SJCRH30 (cell line): ENCODE measurements at regions not wholly inside any gene's neighbourhood (a gene's known extent, or its start where the extent isn't known, plus 50 kb on each side); places are given as distances from the start of the nearest gene placed in this dataset.

ENCODE experiments used
- DNase-seq, 2 experiments: peaks; one replicate each; pipeline ENCODE4 v3.0.0-alpha.2; 2015 to 2020
- H3K27ac ChIP-seq: fragments of 250-450 bp; sonication (Bioruptor Pico); 2 replicates; pipeline ENCODE4 v1.5.1; 2020; ENCODE audit warnings: mild to moderate bottlenecking, moderate library complexity
- H3K27me3 ChIP-seq: fragments of 250-450 bp; sonication (Bioruptor Pico); 2 replicates; pipeline ENCODE4 v1.5.1; 2020; ENCODE audit warnings: mild to moderate bottlenecking, moderate library complexity
- H3K36me3 ChIP-seq: fragments of 250-450 bp; sonication (Bioruptor Pico); 2 replicates; pipeline ENCODE4 v1.5.1; 2020; ENCODE audit warnings: mild to moderate bottlenecking, moderate library complexity
- H3K4me1 ChIP-seq: fragments of 250-450 bp; sonication (Bioruptor Pico); 2 replicates; pipeline ENCODE4 v1.5.1; 2020; ENCODE audit warnings: mild to moderate bottlenecking, moderate library complexity
- H3K4me3 ChIP-seq: fragments of 250-450 bp; sonication (Bioruptor Pico); 2 replicates; pipeline ENCODE4 v1.5.1; 2020; ENCODE audit warnings: mild to moderate bottlenecking, moderate library complexity
- H3K9me3 ChIP-seq: fragments of 250-450 bp; sonication (Bioruptor Pico); replicated peaks from 2 replicates; pipeline ENCODE4 v1.5.1; 2020; ENCODE audit warnings: mild to moderate bottlenecking, moderate library complexity

- Histone ChIP-seq H3K36me3 (no peaks in the 10 kb centered on the region), H3K9me3 (no peaks in the 10 kb centered on the region; the same call in 1 of the 2 replicates), H3K4me3 (no peak overlapping the region), H3K4me1 (no peaks in the 10 kb centered on the region; the same call in 1 of the 2 replicates), H3K27ac (no peak overlapping the region), H3K27me3 (no peaks in the 10 kb centered on the region)
- no peak for DNase-seq
These were observed 90.4 kb downstream of the TNFAIP3 start for GRCh38 chr6:137957471-137957870.

GRCh38 chr6:137958811-137959565 is 91.9 kb downstream of the TNFAIP3 start:
- Histone ChIP-seq H3K4me1 (no peaks in the 10 kb centered on the region), H3K36me3 (no peaks in the 10 kb centered on the region), H3K27ac (no peak overlapping the region), H3K9me3 (no peaks in the 10 kb centered on the region; the same call in 1 of the 2 replicates), H3K27me3 (no peaks in the 10 kb centered on the region), H3K4me3 (no peak overlapping the region)
- no peak for DNase-seq

GRCh38 chr6:137962725-137963124 is 95.7 kb downstream of the TNFAIP3 start:
- no peaks in the 10 kb centered on the region for H3K4me1 ChIP-seq
- no peaks in the 10 kb centered on the region for H3K36me3 ChIP-seq
- DNase-seq = no peak

GRCh38 chr6:137964876-137965275 is 97.8 kb downstream of the TNFAIP3 start:
- H3K36me3 ChIP-seq = no peaks in the 10 kb centered on the region
- no peak for DNase-seq
- no peaks in the 10 kb centered on the region; the same call in 1 of the 2 replicates for H3K9me3 ChIP-seq
- no peaks in the 10 kb centered on the region for H3K4me1 ChIP-seq
- no peaks in the 10 kb centered on the region for H3K27me3 ChIP-seq
- H3K4me3 ChIP-seq = no peak overlapping the region
- H3K27ac ChIP-seq = no peak overlapping the region

More at GRCh38 chr6:137962725-137963124, 95.7 kb downstream of the TNFAIP3 start:
- Histone ChIP-seq H3K27me3 (no peaks in the 10 kb centered on the region), H3K4me3 (no peak overlapping the region), H3K27ac (no peak overlapping the region), H3K9me3 (no peaks in the 10 kb centered on the region; the same call in 1 of the 2 replicates)

GRCh38 chr6:137967689-137968454 is 100.8 kb downstream of the TNFAIP3 start:
- H3K27ac ChIP-seq = no peak overlapping the region
- H3K4me1 ChIP-seq = no peaks in the 10 kb centered on the region
- no peak overlapping the region for H3K4me3 ChIP-seq
- DNase-seq = no peak
- H3K36me3 ChIP-seq = no peaks in the 10 kb centered on the region
- H3K27me3 ChIP-seq = no peaks in the 10 kb centered on the region
- no peaks in the 10 kb centered on the region for H3K9me3 ChIP-seq

- H3K27me3 ChIP-seq = no peaks in the 10 kb centered on the region
- H3K4me3 ChIP-seq = no peak overlapping the region
- H3K27ac ChIP-seq = no peak overlapping the region
- no peaks in the 10 kb centered on the region for H3K4me1 ChIP-seq
- no peaks in the 10 kb centered on the region for H3K36me3 ChIP-seq
- H3K9me3 ChIP-seq = no peaks in the 10 kb centered on the region
- no peak for DNase-seq
These were observed 101.4 kb downstream of the TNFAIP3 start for GRCh38 chr6:137968455-137968804.

- H3K4me1 ChIP-seq = no peaks in the 10 kb centered on the region
- no peaks in the 10 kb centered on the region for H3K9me3 ChIP-seq
- no peak overlapping the region for H3K27ac ChIP-seq
- H3K4me3 ChIP-seq = no peak overlapping the region
- no peaks in the 10 kb centered on the region for H3K36me3 ChIP-seq
- no peaks in the 10 kb centered on the region for H3K27me3 ChIP-seq
- DNase-seq = no peak
These were observed 101.8 kb downstream of the TNFAIP3 start for GRCh38 chr6:137968901-137969300.

- no peak overlapping the region for H3K4me3 ChIP-seq
- H3K4me1 ChIP-seq = no peaks in the 10 kb centered on the region
- H3K36me3 ChIP-seq = no peaks in the 10 kb centered on the region
- DNase-seq = no peak
- H3K27me3 ChIP-seq = no peaks in the 10 kb centered on the region
- no peak overlapping the region for H3K27ac ChIP-seq
- no peaks in the 10 kb centered on the region for H3K9me3 ChIP-seq
These were observed 102.8 kb downstream of the TNFAIP3 start for GRCh38 chr6:137969874-137970273.

GRCh38 chr6:137970368-137970767 is 103.3 kb downstream of the TNFAIP3 start:
- no peaks in the 10 kb centered on the region for H3K36me3 ChIP-seq
- no peak overlapping the region for H3K27ac ChIP-seq
- no peaks in the 10 kb centered on the region; the same call in 1 of the 2 replicates for H3K4me1 ChIP-seq
- H3K27me3 ChIP-seq = no peaks in the 10 kb centered on the region
- H3K4me3 ChIP-seq = no peak overlapping the region
- H3K9me3 ChIP-seq = no peaks in the 10 kb centered on the region
- DNase-seq = no peak

- Histone ChIP-seq H3K4me3 (no peak overlapping the region), H3K4me1 (peaks cover 5% of the 10 kb centered on the region; the same call in 1 of the 2 replicates)
- no peak for DNase-seq
These were observed 106.1 kb downstream of the TNFAIP3 start for GRCh38 chr6:137973201-137973600.

GRCh38 chr6:137975188-137975940 is 108.3 kb downstream of the TNFAIP3 start:
- no peak overlapping the region for H3K4me3 ChIP-seq
- H3K27me3 ChIP-seq = no peaks in the 10 kb centered on the region
- DNase-seq = peak in 1 of 2 experiments; percentile 41
- no peaks in the 10 kb centered on the region for H3K36me3 ChIP-seq
- peaks cover 5% of the 10 kb centered on the region; the same call in 1 of the 2 replicates for H3K4me1 ChIP-seq
- no peaks in the 10 kb centered on the region for H3K9me3 ChIP-seq
- no peak overlapping the region for H3K27ac ChIP-seq

More at GRCh38 chr6:137973201-137973600, 106.1 kb downstream of the TNFAIP3 start:
- H3K36me3 ChIP-seq = no peaks in the 10 kb centered on the region
- H3K9me3 ChIP-seq = no peaks in the 10 kb centered on the region
- no peaks in the 10 kb centered on the region for H3K27me3 ChIP-seq
- no peak overlapping the region for H3K27ac ChIP-seq

- DNase-seq = no peak
- H3K4me3 ChIP-seq = no peak overlapping the region
- no peaks in the 10 kb centered on the region for H3K9me3 ChIP-seq
- no peaks in the 10 kb centered on the region for H3K36me3 ChIP-seq
- no peak overlapping the region for H3K27ac ChIP-seq
- no peaks in the 10 kb centered on the region for H3K27me3 ChIP-seq
- peaks cover 5% of the 10 kb centered on the region; the same call in 1 of the 2 replicates for H3K4me1 ChIP-seq
These were observed 109.4 kb downstream of the TNFAIP3 start for GRCh38 chr6:137976430-137976829.

GRCh38 chr6:137977206-137977605 is 110.1 kb downstream of the TNFAIP3 start:
- H3K27ac ChIP-seq = no peak overlapping the region
- no peaks in the 10 kb centered on the region for H3K27me3 ChIP-seq
- no peak overlapping the region for H3K4me3 ChIP-seq
- DNase-seq = no peak
- H3K4me1 ChIP-seq = peaks cover 5% of the 10 kb centered on the region; the same call in 1 of the 2 replicates
- no peaks in the 10 kb centered on the region for H3K36me3 ChIP-seq
- H3K9me3 ChIP-seq = no peaks in the 10 kb centered on the region

- Histone ChIP-seq H3K36me3 (no peaks in the 10 kb centered on the region), H3K27me3 (no peaks in the 10 kb centered on the region), H3K4me1 (peaks cover 5% of the 10 kb centered on the region; the same call in 1 of the 2 replicates), H3K4me3 (no peak overlapping the region), H3K9me3 (no peaks in the 10 kb centered on the region), H3K27ac (no peak overlapping the region)
- DNase-seq = peak in 1 of 2 experiments; percentile 10
These were observed 110.8 kb downstream of the TNFAIP3 start for GRCh38 chr6:137977814-137978213.
